Stimulated activated CD4-positive, alpha-beta T cell treated with anti-CD3 and anti-CD28 coated beads, TNF-alpha, amount 100 ng/mL, for 24 hours (primary cell): ENCODE measurements at regions not wholly inside any gene's neighbourhood (a gene's known extent, or its start where the extent isn't known, plus 50 kb on each side); places are given as distances from the start of the nearest gene placed in this dataset.
"Not testable (repeated sequence)": the region's sequence is repeated elsewhere in the genome, so short reads cannot be mapped to it uniquely, and the experiment has no call there.

Experiments
- DNase-seq, 3 experiments: peaks; one replicate each; pipeline ENCODE4 v3.0.0-alpha.2; 2020; ENCODE audit warnings: low read depth in 3 of 3

- no peak for DNase-seq
These were observed 342.9 kb downstream of the IL20RB start for GRCh38 chr3:137300703-137301102.

- no peak for DNase-seq
These were observed 346.7 kb downstream of the IL20RB start for GRCh38 chr3:137304313-137305056.

- no peak for DNase-seq
These were observed 366.3 kb downstream of the IL20RB start for GRCh38 chr3:137324114-137324513.

- no peak for DNase-seq
These were observed 367.4 kb downstream of the IL20RB start for GRCh38 chr3:137325170-137325569.

GRCh38 chr3:137325934-137326333, 368.2 kb downstream of the IL20RB start:
- no peak for DNase-seq

GRCh38 chr3:137329594-137329993, 371.8 kb downstream of the IL20RB start:
- DNase-seq, result no peak

GRCh38 chr3:137330246-137330645, 372.5 kb downstream of the IL20RB start:
- no peak for DNase-seq

- DNase-seq, result no peak
These were observed 374.5 kb downstream of the IL20RB start for GRCh38 chr3:137332297-137332696.

- DNase-seq, result no peak
These were observed 377.7 kb downstream of the IL20RB start for GRCh38 chr3:137335478-137335877.

- not testable (repeated sequence) for DNase-seq
These were observed 380.6 kb downstream of the IL20RB start for GRCh38 chr3:137338400-137338799.

- DNase-seq, result no peak
These were observed 385.5 kb downstream of the IL20RB start for GRCh38 chr3:137343283-137343682.

GRCh38 chr3:137347132-137347531, 389.3 kb downstream of the IL20RB start:
- no peak for DNase-seq

GRCh38 chr3:137347817-137348368, 390.1 kb downstream of the IL20RB start:
- DNase-seq, result no peak

- DNase-seq, result no peak
These were observed 391.2 kb downstream of the IL20RB start for GRCh38 chr3:137348936-137349335.

GRCh38 chr3:137349557-137350348, 392.0 kb downstream of the IL20RB start:
- DNase-seq, result no peak

- no peak for DNase-seq
These were observed 402.9 kb downstream of the IL20RB start for GRCh38 chr3:137360531-137361201.

GRCh38 chr3:137382005-137382594, 382.0 kb upstream of the SOX14 start:
- no peak for DNase-seq

GRCh38 chr3:137385922-137386321, 378.2 kb upstream of the SOX14 start:
- no peak for DNase-seq

GRCh38 chr3:137409584-137409983, 354.5 kb upstream of the SOX14 start:
- no peak for DNase-seq

- DNase-seq, result no peak
These were observed 354.1 kb upstream of the SOX14 start for GRCh38 chr3:137410028-137410427.

GRCh38 chr3:137420198-137420995, 343.7 kb upstream of the SOX14 start:
- no peak for DNase-seq
